Activated CD8-positive, alpha-beta memory T cell treated with anti-CD3 and anti-CD28 coated beads for 48 hours (primary cell): ENCODE measurements at regions not wholly inside any gene's neighbourhood (a gene's known extent, or its start where the extent isn't known, plus 50 kb on each side); places are given as distances from the start of the nearest gene placed in this dataset.
"Not testable (repeated sequence)": the region's sequence is repeated elsewhere in the genome, so short reads cannot be mapped to it uniquely, and the experiment has no call there.

Experiments
- DNase-seq, 3 experiments: peaks; one replicate each; pipeline ENCODE4 v3.0.0-alpha.2; 2020; ENCODE audit warnings: low read depth in 2 of 3, low spot score in 2 of 3

DNA sequence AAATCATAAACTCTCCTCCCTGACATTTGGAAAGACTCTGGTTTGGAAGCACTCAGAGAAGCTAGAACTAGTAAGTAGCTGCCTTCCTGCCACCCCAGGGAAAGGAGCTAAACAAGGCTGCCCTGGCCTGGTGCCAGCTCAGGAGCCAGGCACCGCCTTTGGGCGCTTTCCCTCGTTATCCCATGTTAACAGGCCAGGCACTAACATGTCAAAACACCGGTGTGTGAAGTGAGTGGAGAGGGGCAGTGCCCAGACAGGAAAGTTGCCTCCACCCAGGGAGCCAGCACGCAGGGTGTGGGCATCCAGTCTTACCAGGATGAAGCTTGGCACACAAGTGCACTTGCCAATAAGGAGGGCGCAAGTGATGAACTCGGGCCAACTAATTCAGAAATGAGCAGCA lies 346.8 kb downstream of the RRAGC start:
- DNase-seq, result no peak

DNA sequence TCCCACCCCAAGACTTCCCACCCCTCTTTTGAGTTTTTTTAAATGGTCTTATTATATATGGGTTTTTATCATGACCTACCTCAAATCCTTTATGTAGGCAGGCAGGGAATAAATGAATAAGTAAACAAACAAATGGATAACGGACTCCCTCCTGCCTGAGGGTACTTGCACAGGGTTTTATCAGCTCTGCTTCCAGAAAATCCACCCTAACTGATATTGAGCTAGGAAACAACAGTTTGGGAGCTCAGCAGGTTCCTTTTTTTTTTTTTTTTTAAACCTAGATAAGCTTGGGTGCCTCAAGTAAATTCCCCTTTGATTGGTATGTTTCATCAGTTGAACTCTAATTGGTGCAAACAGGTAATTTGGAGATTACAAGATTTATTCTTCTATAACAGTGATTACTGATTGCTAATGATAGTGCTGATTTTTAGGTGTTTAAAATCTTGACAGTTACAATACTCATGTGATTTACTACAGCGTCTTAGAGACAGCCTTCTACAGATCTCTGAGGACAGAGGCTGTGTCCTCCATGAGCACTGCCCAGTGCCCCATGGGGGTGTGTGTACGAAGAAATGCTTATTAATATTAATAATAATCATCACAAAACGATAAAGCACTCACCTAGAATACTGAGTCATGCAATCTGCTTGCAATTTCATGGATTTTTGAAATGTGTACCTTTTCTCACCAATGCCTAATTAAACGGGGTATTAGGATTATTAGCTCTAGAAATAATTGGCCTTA lies 347.4 kb downstream of the RRAGC start:
- no peak for DNase-seq

DNA sequence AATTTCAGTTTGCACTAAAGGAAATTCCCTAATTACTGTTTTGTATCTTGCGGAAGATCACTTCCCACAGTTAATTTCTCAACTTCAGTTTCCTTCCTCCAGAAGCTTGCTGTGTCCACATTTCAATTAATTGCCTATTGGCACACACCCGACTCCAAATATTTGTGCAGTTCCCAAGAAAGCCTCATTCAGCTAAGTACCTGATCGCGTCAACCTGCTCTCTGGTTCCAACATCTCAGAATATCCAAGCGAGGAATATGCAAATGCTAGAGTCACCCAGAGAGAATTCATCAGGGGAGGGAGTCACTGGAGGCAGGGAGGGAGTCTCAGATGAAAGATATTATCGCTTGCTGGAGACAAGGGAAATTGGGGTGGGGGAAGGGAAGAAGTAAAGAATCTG lies 351.3 kb downstream of the RRAGC start:
- no peak for DNase-seq

DNA sequence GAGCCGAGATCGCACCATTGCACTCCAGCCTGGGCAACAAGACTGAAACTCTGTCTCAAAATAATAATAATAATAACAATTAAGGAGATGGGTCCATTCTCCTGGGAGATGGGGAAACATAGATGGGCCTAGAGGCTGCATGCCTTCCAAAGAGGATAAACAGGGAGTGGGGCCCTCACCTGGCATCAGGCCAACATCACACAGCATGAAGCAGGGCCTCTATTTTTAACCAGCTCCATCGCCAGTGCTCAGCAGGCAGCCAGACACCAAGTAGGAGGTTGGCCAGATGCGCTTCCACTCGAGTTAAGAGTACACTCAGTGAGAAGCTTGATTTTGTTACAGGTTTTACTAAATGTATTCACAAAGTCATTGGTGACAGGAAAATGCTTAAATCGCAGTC lies 352.0 kb downstream of the RRAGC start:
- no peak for DNase-seq

DNA sequence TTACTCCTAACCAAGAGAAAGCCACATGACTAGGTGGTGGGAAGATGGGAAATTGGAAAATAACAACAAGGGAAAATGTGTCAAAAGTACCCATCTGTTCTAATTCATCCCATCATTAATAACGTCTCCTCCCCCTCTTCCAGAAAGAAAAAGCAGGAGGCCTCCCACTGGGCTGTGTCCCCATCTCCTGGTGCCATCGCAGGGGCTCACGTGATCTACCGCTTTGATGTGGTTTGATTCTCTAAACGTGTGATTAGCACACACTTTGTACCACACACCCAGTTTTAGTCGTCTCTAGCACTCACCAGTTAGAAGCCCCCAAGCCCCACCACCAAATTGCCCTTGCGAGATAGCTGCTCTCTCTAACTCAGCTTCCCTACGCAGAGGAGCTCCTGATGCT lies 353.6 kb downstream of the RRAGC start:
- no peak for DNase-seq

DNA sequence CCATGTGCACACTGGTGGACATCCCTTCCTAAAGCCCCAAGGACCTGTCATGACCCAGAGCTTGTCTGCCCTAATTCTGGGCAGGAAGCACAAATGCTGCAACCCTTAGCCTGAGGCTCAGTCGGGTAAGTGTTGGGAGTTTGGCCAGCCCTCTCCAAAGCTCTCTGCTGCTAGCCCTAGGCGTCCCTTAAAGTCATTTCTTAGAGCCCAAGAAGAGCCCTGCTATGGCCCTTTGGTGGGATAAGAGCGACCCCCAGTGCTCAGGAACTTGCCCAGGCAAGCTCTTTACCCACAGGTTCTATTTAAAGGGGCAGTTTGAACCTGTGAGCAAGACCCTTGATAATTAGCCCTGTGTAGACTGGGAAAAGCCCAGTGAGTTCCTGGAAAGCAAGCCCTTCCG lies 356.8 kb downstream of the RRAGC start:
- no peak for DNase-seq

DNA sequence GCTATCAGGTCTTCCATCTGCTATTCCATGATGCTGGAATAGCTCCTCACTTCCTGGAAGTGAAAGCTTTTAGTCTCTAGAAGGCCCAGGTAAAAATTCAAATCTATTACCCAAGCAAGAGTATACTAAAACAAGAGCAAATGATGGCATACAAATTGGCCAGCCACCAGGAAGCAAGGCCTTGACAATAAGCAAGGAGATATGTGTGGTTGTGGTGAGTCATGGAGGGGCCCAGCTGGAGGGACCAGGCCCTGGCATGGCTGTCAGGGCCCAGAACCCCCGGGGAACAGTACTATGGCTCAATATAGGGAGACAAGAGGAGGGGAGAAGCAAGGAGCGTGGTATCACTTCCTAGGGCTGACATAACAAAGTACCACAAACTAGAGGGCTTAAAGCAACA lies 358.7 kb downstream of the RRAGC start:
- no peak for DNase-seq

DNA sequence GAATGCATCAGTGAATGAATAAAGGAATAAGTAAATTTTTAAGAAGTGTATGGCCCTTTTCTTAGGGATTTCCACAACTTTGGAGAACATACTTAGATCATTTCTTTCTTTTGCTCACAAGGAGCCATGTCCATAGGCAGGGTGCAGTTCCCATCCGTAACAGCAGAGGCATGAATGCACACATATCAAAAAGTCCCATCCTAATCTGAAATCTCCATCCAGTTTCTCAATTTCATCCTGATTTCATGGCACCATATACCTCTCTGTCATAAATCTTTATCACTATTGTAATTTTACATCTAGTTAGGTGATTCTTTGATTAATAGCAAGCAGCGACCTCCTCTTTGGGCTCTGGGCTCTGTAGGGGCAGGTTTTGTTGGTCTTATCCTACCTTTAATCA lies 359.2 kb downstream of the RRAGC start:
- DNase-seq, result no peak

DNA sequence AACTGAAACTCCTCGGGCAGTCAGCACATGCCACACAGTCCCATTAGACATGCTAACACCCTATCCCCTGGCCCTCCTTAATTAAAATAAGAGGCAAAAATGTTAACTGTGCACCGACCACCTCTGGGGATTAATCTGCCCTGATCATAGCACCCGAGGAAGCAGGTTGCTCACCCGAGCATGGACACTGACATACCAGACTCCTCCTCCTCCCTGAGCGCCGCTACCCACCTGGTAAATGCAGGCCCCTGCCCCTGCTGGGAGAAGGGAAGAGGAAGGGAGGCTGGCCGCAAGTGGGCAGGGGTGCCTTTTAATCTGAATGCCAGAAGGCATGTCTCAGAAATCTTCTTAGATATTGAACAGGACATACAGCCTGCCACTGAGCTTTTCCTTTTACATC lies 360.9 kb downstream of the RRAGC start:
- DNase-seq, result no peak

DNA sequence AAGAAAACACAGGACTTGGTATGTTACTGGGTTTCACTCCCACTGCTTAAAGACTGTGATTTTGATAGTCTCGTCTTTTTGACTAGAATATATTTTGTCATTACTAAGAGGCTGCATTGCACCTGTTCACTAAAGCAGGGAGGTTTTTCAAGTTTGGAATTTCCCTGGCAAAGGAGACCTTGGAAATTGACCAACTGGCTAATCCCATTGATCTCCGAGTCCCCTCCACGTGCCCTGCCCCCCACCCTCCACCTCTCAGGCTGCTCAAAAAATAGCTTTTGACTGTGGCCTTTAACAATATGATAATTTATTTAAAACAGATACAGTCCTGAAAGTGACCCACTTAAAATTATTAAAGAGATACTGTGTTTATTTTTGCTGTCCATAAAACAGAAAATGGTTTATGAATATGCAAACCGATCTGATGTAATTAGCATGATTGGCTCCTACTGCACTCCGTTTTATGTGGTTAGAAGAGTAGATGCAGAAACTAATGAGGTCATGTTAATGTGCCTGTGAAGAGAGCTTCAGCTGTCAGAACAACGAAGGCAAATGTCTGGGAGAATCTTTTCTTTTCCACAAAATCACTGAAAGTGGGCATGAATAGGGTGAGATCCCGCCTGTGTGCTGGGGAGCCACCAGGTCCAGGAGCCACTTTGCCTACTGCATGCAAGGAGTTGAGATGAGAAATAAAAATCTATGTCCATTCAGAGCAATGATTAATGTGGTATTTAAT lies 361.5 kb downstream of the RRAGC start:
- DNase-seq, result no peak

DNA sequence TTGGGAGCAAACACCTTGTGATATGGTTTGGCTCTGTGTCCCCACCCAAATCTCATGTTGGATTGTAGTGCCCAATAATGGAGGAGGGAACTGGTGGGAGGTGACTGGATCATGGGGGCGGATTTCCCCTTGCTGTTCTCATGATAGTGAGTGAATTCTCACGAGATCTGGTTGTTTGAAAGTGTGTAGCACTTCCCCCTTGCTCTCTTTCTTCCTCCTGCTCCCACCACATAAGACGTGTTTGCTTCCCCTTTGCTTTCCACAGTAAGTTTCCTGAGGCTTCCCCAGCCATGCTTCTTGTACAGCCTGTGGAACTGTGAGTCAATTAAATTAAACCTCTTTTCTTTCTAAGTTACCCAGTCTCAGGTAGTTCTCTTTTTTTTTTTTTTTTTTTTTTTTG lies 366.3 kb downstream of the RRAGC start:
- not testable (repeated sequence) for DNase-seq

DNA sequence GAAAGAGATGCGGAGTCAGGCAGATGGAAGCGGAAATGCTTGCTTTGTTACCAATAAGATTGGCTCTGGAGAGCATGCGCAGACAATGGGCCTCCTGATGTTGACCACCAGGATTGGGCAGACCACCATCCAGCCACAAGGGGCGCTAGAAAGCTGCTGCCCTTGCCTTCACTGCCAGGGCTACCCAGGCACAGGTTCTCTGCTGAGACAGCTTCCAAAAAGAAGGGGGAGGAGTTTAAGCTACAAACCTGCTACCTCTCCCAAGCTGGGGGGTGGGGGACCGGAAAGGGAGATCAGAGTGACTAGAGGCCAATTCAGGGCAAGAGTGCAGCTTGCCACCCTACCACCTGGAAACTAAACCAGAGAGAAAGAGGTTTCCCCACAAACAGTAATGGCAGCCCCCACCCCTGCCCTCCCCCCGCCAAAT lies 369.7 kb downstream of the RRAGC start:
- DNase-seq, result peak; percentile 11 to 18 (median 12)

DNA sequence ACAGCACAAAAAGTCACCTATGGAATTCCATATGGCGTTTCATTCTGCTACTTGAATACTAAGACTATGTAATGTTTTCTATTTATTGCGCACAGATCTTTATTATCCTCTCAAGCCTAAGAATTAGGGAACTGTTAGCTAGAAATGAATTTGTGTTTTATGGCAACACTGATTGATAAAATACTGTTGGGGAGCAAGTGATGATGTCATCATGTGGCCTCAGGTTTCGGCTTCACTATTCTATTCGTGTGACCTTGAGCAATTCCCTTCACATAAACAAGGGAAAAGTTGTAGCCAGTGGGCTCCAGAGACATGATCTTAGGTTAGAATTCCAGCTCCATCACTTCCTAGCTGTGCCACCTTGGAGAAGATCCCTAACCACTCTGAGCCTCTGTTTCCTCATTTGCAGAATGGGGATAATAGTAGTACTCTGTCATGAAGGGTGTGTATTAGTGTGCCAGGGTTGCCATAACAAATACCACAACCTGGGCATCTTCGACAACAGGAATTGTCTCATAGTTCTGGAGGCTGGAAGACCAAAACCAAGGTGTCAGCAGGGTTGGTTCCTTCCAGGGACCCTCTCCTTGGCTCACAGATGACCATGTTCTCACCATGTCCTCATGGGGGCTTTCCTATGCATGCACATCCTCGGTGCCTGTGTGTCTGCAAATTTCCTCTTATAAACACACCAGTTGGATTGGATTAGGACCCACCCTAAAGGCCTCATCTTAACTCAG lies 371.2 kb downstream of the RRAGC start:
- no peak for DNase-seq

DNA sequence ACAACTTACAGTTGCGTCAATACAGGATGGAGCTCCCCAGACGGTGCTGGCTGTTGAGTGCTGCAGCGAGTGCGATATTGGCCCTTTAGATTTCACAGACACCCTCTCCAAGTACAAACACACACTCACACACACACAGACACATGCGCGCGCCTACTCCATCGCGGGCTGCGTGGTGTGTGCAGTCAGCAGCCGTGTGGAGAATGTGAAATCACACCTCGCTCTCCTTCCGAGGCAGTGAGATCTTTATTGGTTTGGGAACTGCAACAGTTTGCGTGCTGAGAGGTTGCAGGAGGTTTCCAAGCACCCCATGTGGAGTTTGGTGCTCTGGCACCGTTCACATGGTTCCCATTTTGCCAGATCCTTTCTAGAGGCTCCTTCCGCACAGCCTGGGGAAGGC lies 372.2 kb downstream of the RRAGC start:
- DNase-seq, result no peak

DNA sequence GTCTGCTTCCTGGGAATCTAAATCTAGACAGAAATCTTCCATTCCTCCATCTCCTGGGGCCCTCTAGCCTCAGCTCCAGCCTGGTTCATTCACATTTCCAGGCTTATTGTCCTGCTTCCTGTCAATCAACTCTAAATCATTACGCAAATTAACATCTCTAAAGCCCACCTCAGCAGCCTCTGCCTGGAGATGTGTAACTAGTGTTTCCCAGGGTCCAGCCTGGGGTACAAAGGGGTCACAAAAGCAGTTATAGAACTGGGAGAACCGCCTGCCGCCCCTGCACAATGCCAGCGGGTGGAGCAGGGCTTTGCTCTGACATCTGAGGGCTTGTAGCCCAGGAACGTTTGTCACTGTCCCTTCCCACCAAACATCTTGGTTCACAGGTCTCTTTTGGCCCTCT lies 373.5 kb downstream of the RRAGC start:
- no peak for DNase-seq

DNA sequence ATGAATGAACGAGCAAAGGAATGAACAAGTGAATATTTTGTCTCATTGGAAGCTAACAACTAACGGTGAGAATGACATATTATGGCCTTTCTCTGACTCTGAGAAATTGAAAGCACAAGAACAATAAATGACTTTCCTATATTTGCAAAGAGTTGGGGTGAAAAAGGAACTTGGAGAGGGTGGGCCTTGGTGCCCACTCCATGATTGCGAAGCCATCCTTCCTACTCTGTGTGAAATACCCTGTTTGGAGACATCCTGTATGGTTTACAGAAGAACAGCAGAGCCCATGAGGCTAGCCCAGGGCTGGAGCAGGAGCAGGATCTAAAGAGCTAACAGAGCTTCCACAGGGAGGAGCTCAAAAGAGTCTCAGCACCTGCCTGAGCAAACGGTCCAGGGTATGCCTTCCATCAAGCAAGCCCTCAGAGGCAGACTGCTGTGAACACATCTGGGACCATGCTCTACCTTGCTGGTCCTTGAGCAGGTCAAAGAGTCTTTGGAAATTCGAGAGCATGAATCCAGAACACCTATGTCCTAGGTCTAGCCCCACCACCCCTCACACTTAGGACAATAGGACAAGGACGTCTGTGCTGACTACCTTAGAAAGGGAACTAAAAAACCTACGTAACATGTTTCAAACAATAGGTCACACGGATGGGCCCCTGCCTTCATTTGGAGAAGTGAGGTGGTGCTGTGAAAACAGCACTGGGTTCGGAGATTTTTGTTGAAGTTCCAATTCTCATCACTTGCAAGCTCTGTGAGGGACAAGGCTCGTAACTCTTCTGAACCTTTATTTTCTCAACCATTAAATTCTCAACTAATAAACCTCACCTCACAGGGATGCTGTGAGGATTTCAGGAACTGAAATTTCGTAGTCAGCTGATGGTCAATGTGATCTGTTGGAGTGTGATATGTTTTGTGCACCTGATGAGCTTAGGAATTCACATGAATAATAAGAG lies 377.4 kb downstream of the RRAGC start:
- DNase-seq, result no peak

DNA sequence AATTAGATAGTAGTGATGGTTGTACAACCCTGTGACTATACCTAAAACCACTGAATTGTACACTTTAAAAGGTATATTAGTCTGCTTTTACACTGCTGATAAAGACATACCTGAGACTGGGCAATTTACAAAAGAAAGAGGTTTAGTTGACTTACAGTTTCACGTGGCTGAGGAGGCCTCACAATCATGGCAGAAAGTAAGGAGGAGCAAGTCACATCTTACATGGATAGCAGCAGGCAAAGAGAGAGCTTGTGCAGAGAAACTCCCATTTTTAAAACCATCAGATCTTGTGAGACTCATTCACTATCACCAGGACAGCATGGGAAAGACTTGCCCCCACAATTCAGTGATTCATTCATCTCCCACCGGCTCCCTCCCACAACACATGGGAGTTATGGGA lies 379.9 kb downstream of the RRAGC start:
- DNase-seq, result not testable (repeated sequence)

DNA sequence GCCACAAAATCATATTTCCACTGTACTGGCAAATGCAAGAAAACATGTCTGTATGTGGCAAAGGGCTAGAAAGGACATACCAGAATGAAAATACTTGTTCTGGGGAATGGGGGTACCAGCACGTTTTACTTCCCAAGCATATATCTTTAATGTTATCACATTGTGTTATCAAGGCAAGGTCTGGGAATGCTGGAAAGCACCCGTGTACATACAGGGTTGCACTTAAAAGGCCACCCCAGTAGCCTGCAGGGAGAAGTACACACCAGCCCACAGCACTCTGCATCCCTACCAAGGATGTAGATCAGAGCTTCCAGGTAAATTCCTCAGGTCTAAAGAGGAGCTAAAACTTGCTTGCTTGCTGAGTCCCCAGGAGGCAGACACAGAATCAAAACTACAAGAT lies 381.8 kb downstream of the RRAGC start:
- DNase-seq, result no peak

DNA sequence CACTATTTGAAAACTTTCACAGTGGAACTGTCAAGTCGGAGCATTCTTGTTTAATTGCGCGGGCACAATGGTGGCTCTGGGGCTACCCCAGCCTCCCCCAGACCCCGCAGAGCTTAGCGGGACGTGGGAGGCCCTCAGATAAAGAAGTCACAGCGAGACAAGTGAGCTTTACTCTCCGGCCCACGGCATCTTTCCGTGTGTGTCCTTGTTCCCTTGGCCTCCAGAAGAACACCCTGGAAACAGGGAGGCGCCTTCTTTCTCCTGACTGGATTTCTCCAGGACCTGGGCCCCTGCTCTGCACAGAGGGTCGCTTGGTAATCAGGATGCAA lies 382.8 kb downstream of the RRAGC start:
- no peak for DNase-seq

DNA sequence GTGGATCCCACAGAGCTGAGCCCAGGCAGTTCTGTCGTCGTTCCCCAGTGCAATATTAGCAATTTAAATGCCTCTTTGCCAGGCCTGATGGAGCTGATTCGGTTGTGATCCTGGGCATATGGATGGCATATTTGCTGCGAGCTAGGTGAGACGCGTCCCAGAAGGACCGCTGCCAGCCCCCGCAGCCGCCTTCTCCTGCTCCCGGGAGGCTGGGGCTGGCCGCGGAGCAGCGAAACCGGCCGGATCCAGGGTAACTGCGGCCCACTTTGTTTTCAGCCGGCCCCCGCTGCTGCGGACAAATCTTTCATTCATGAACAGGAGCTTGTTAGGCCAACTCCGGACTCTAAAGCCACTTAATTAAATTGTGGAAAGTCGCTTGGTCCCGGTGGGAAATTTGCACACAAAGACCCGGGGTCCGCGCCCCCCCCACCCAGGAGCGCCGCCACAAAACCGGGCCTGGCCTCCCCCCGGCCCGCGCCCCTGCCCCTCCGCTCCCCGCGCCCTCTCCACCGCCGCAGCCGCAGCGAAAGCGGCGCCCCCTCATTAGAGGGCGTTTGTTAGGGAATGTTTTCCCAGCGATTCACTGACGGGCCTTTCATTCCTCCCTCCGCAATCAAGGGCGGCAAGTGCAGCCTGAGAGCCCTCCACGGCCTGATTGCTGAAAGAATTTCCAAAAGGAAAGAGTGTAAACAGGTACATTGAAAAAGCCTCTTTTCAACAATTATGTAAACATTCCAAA lies 383.3 kb downstream of the RRAGC start:
- no peak for DNase-seq

DNA sequence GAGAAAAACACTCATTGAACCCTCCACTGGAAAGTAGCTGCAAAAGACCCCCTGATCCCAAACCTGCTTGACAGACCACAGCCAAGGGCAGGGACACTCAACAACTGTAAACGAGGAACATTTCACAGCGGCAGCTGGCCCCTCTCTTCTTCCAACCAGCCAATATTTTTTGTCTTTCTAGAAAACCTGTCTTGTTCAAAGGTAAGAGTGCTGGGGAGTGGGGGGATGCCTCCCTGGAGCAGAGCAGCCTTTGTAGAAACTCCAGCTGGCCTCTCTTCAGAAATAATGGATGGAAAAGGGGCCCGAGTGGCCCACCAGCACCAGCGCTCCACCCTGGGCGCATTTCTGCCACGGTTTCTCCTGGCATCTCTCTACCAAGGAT lies 384.0 kb downstream of the RRAGC start:
- no peak for DNase-seq
